Ovary (tissue), 3 donors: ENCODE measurements at regions not wholly inside any gene's neighbourhood (a gene's known extent, or its start where the extent isn't known, plus 50 kb on each side); places are given as distances from the start of the nearest gene placed in this dataset.

Experiments
- CTCF ChIP-seq, 3 donors: fragments of 450-650 bp in 2 of 3; fragments of 200-600 bp in 1 of 3; IDR thresholded peaks; one replicate each; pipeline versions ENCODE4 v1.5.1 to v1.8.0; 2016 to 2022; ENCODE audit warnings: antibody characterized with exemption in 3 of 3, mild to moderate bottlenecking in 1 of 3
- POLR2A ChIP-seq: fragments of 450-650 bp; IDR thresholded peaks from one replicate; pipeline ENCODE4 v1.6.1; 2017; ENCODE audit warnings: antibody characterized with exemption, mild to moderate bottlenecking, moderate library complexity
- donor health status: DM: no; HTN: no; CAD: no.

GRCh38 chr2:9690252-9690651, 59.5 kb upstream of the YWHAQ start:
- TF ChIP-seq CTCF (IDR thresholded peaks at IDR 0.05) (no peak), POLR2A (no peak)
